ENCODE measurements at regions not wholly inside any gene's neighbourhood (a gene's known extent, or its start where the extent isn't known, plus 50 kb on each side); places are given as distances from the start of the nearest gene placed in this dataset.

GRCh38 chr6:51137777-51138176, 319.1 kb downstream of the TFAP2B start:
- TF ChIP-seq RCOR1 (conservative IDR thresholded peaks at IDR 0.05; ENCODE audit: low read depth, low read length) = no peak
- no peak for TF ChIP-seq NR2C1 (IDR thresholded peaks at IDR 0.05)
- TF ChIP-seq, protein P1, sequence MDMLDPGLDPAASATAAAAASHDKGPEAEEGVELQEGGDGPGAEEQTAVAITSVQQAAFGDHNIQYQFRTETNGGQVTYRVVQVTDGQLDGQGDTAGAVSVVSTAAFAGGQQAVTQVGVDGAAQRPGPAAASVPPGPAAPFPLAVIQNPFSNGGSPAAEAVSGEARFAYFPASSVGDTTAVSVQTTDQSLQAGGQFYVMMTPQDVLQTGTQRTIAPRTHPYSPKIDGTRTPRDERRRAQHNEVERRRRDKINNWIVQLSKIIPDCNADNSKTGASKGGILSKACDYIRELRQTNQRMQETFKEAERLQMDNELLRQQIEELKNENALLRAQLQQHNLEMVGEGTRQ (IDR thresholded peaks at IDR 0.05; ENCODE audit: borderline replicate concordance, low read depth, low read length) = no peak
- TF ChIP-seq HDAC6 (IDR thresholded peaks at IDR 0.05; ENCODE audit: unreplicated experiment) = no peak

Data from GM12878 (cell line).